Spleen (tissue), 7 donors: ENCODE measurements at regions not wholly inside any gene's neighbourhood (a gene's known extent, or its start where the extent isn't known, plus 50 kb on each side); places are given as distances from the start of the nearest gene placed in this dataset.

Experiments
- POLR2A ChIP-seq, 3 donors: fragments of 450-650 bp; IDR thresholded peaks; one replicate each; pipeline ENCODE4 v1.5.1; 2017; ENCODE audit warnings: antibody characterized with exemption in 3 of 3, mild to moderate bottlenecking in 1 of 3
- POLR2AphosphoS5 ChIP-seq, 3 donors: sonication (generic); formaldehyde crosslinking; IDR thresholded peaks; one replicate each; pipeline ENCODE4 v1.5.1; 2017; ENCODE audit warnings: antibody characterized with exemption in 3 of 3
- TF ChIP-seq, protein P1 (sequence below), 11 experiments: fragments of 200-600 bp in 7 of 11; fragments of 450-650 bp in 4 of 11; sonication (generic) in 4 of 11; IDR thresholded peaks in 8 of 11; conservative IDR thresholded peaks in 3 of 11; 1 replicate in 7 of 11; 2 replicates in 4 of 11; pipeline versions ENCODE4 v1.4.0 to v1.8.0; 2016 to 2021; ENCODE audit warnings: antibody characterized with exemption in 11 of 11, inconsistent platforms in 4 of 11, mild to moderate bottlenecking in 1 of 11
- donor health status: DM: no; HTN: no; CAD: no; lungs with moderate emphysema.
- donor health status: DM: no; HTN: no; CAD: no.
- donor health status: DM: no; HTN: no; CAD: no.

DNA sequence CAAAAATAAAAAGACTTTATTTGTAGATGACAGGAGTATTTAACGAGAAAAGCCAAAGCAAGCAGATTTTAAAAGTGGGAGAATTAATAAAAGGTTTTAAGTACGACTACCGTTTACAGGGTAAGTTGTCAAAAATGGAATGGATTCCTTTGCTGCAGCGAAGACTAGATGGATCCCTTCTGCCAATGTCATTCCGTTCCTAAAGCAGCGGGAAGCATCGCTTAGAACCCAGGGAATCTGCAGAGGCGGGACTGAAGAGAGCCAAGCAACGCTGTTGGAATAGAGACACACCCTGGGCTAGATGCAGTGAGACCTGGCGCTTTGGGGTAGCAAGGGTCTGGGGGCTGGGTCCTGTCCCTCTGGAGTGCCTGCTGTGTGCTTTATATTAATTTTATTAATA, 303.1 kb upstream of the MKI67 start:
- TF ChIP-seq, protein P1, sequence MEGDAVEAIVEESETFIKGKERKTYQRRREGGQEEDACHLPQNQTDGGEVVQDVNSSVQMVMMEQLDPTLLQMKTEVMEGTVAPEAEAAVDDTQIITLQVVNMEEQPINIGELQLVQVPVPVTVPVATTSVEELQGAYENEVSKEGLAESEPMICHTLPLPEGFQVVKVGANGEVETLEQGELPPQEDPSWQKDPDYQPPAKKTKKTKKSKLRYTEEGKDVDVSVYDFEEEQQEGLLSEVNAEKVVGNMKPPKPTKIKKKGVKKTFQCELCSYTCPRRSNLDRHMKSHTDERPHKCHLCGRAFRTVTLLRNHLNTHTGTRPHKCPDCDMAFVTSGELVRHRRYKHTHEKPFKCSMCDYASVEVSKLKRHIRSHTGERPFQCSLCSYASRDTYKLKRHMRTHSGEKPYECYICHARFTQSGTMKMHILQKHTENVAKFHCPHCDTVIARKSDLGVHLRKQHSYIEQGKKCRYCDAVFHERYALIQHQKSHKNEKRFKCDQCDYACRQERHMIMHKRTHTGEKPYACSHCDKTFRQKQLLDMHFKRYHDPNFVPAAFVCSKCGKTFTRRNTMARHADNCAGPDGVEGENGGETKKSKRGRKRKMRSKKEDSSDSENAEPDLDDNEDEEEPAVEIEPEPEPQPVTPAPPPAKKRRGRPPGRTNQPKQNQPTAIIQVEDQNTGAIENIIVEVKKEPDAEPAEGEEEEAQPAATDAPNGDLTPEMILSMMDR (IDR thresholded peaks at IDR 0.05 in 8 of 11, conservative IDR thresholded peaks at IDR 0.05 in 3 of 11), result no peak
- TF ChIP-seq POLR2A (IDR thresholded peaks at IDR 0.05) (no peak), POLR2AphosphoS5 (IDR thresholded peaks at IDR 0.05) (no peak)
